GM12872 (cell line): ENCODE measurements at regions not wholly inside any gene's neighbourhood (a gene's known extent, or its start where the extent isn't known, plus 50 kb on each side); places are given as distances from the start of the nearest gene placed in this dataset.

Source experiments
- TF ChIP-seq, protein P1 (sequence below): IDR thresholded peaks from 3 replicates; pipeline ENCODE4 v1.5.1; 2011; ENCODE audit warnings: low read depth, mild to moderate bottlenecking, low read length, moderate library complexity; ENCODE audit not compliant: insufficient read depth

DNA sequence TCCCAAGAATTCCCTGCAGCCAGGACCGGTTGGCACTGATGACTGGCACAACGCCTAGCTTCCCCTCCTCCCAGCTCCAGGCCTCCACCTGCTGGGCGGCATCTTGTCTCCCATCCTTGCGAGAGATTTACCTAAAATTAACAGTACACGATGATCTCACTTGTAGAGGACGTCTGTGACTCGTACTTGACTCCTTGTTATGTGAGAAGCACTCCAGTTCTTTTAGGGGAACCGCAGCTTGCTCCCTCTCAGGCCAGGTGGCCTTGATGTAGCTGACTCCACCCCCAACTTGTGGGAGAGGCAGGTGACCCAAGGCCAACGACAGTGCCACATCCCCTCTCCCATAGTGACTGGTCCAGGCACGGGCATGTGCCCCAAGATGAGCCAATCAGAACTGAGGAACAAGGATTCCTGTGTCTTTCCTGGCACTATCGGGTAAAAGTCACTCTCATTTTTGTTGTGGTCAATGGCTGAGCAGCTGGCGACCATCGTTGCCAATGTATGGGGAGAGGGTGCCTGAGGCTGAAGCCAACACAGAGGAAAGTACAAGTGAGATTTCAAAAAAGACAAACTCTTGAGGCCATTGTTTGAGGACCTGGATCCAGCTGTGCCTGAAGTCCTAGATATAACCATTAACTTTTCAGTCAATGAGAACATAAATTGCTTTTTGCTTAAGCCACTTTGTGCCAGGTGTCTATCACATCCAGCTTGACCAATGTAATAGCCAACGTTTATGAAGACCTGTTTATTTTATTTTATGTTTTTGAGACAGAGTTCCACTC lies 208.7 kb downstream of the RBM19 start:
- TF ChIP-seq, protein P1, sequence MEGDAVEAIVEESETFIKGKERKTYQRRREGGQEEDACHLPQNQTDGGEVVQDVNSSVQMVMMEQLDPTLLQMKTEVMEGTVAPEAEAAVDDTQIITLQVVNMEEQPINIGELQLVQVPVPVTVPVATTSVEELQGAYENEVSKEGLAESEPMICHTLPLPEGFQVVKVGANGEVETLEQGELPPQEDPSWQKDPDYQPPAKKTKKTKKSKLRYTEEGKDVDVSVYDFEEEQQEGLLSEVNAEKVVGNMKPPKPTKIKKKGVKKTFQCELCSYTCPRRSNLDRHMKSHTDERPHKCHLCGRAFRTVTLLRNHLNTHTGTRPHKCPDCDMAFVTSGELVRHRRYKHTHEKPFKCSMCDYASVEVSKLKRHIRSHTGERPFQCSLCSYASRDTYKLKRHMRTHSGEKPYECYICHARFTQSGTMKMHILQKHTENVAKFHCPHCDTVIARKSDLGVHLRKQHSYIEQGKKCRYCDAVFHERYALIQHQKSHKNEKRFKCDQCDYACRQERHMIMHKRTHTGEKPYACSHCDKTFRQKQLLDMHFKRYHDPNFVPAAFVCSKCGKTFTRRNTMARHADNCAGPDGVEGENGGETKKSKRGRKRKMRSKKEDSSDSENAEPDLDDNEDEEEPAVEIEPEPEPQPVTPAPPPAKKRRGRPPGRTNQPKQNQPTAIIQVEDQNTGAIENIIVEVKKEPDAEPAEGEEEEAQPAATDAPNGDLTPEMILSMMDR = no peak

DNA sequence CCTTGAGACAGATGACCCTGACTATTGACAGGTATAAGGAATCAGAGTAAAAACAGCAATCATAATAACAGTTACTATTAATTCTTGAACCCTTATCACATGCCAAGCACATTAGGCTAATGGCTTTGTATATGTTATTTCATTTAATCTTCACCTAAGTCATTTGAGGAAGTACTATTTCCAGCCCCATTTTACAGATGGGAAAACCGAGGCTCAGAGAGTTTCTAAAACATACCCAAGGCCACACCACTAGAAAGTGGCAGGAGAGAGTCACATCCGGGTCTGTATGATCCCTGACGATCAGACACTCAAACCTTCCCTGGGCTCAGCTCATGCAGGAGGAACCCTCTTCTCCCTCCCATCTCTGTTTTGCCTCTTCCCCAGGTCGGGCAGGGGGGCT lies 209.5 kb downstream of the RBM19 start:
- TF ChIP-seq, protein P1 = no peak

DNA sequence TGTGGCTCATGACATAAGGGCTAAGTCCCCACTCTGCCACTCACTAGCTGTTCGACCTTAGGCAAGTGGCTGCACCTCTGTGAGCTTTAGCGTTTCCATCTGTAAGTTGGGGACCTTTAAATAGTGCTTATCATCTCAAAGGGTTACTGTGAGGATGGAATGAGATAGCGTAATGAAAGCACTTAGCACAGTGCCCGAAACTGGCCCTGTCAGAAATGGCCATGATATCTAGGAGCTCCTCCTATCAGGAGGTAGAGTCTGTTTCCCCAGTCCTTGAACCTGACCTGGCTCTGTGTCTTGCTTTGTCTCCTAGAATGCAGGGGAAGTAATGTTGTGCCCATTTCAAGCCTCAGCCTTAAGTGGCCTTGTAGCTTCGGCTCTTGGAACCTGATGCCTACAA lies 211.0 kb downstream of the RBM19 start:
- TF ChIP-seq, protein P1 = no peak

DNA sequence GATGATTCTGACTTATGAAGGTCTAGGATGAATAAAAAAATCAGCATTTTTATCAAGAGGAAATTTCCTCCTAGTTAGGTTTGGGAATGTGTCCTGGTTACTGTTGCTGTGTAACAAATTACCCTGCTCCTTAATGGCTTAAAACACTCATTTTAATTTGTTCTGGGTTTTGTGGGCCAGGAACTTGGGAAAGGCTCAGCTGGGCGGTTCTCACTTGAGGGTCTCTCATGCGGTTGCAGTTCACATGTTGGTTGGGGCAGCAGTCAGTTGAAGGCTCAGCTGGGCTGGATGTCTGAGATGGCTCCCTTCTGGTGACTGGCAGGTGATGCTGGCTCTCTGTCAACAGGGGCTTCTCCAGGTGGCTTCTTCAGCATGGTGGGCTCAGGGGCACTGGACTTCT lies 214.6 kb downstream of the RBM19 start:
- TF ChIP-seq, protein P1 = no peak

DNA sequence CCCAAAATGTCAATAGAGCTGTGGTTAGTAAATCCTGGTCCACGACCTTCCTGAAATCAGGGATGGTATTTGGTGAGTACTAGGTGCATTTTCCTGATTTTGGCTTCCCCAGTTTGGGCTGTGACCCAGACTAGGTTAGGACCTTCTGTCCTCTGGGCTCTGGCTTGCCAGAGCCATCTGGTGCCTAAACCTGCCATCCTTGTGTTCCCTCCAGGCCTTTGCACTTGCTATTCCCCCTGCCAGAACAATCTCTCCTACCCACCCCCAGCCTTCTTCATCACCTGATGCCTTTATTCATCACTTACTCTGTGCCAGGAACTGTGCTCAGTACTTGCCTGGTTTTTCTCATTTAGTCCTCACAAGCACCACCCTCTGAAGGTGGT lies 216.7 kb downstream of the RBM19 start:
- TF ChIP-seq, protein P1 = no peak

DNA sequence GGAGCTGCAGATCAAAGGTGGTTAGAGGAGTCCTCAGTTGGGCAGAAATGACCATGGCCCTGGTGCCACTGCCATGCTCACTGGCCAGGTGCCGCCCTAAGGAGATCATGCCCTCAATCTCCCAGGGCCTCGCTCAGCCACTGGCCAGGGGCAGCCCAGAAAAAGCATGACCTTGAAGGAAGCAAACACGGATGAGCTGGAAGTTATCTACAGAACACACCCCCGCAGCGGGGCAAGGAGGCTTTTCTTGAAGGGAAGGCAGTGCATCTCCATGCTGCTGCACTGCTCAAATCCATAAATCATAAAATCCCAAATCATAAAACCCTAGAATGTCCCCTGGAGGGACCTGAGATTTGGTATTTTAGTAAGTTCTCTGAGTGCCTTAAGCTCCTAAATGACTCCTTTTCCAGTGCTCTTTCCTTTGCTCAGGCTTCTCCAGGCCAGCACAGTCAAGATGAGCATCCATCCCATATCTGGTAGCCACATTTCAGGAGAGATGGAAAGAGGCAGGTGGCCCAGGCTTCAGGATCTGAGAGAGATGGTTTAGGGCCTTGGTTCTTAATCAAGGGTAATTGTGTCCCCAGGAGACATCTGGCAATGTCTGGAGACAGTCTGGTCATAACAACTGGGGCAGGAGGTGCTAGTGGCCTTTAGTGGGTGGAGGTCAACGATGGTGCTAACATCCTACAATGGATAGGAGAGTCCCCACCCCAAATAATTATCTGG lies 217.3 kb downstream of the RBM19 start:
- TF ChIP-seq, protein P1 = no peak

DNA sequence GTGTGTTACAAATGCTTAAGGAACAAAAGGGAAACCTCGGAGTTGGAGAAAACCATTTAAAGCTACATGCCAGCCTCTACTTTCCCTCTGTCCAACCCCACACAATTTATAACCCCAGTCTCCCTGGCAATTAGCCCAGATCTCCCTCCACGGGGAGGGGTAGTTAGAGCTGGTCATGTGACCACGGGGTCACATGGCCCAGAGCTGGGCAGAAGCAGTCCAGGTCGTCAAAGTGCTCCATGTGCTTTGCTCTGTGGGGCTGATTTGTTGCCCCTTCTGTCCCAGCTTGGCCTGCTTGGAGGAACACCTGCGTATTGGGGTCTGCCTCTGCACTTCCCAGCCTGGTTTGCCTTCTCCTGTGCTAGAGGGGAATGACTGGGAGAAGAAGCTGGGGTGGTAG lies 219.1 kb downstream of the RBM19 start:
- TF ChIP-seq, protein P1 = no peak
